Ammon's horn (tissue), 1 donor: ENCODE measurements at regions not wholly inside any gene's neighbourhood (a gene's known extent, or its start where the extent isn't known, plus 50 kb on each side); places are given as distances from the start of the nearest gene placed in this dataset.
A peak's percentile ranks its signal among the peaks of the same experiment; 100 is the strongest.
"Not testable (repeated sequence)": the region's sequence is repeated elsewhere in the genome, so short reads cannot be mapped to it uniquely, and the experiment has no call there.

Experiments used
- DNase-seq: peaks from one replicate; pipeline ENCODE4 v3.0.0-alpha.2; 2016; ENCODE audit warnings: low spot score

GRCh38 chr15:24733659-24734058, 58.1 kb downstream of the NPAP1 start:
- no peak for DNase-seq

GRCh38 chr15:24734396-24734795, 58.8 kb downstream of the NPAP1 start:
- no peak for DNase-seq

- no peak for DNase-seq
Observed at GRCh38 chr15:24745290-24745689, 69.7 kb downstream of the NPAP1 start.

GRCh38 chr15:24746094-24746493, 70.5 kb downstream of the NPAP1 start:
- no peak for DNase-seq

- DNase-seq: no peak
Observed at GRCh38 chr15:24747376-24747775, 71.8 kb downstream of the NPAP1 start.

- DNase-seq: no peak
Observed at GRCh38 chr15:24748812-24749439, 73.4 kb downstream of the NPAP1 start.

GRCh38 chr15:24752354-24752753, 76.8 kb downstream of the NPAP1 start:
- DNase-seq: no peak

- no peak for DNase-seq
Observed at GRCh38 chr15:24756101-24756500, 80.5 kb downstream of the NPAP1 start.

- DNase-seq: no peak
Observed at GRCh38 chr15:24760066-24760465, 84.5 kb downstream of the NPAP1 start.

GRCh38 chr15:24761704-24762302, 86.2 kb downstream of the NPAP1 start:
- DNase-seq: no peak

GRCh38 chr15:24763891-24764290, 88.3 kb downstream of the NPAP1 start:
- DNase-seq: no peak

- no peak for DNase-seq
Observed at GRCh38 chr15:24764375-24765171, 89.0 kb downstream of the NPAP1 start.

- DNase-seq: no peak
Observed at GRCh38 chr15:24766511-24767133, 91.0 kb downstream of the NPAP1 start.

- DNase-seq: no peak
Observed at GRCh38 chr15:24772266-24772665, 96.7 kb downstream of the NPAP1 start.

- DNase-seq: peak; percentile 64
Observed at GRCh38 chr15:24772686-24773373, 97.3 kb downstream of the NPAP1 start.

- DNase-seq: no peak
Observed at GRCh38 chr15:24777307-24777706, 101.7 kb downstream of the NPAP1 start.

GRCh38 chr15:24784506-24784905, 108.9 kb downstream of the NPAP1 start:
- no peak for DNase-seq

GRCh38 chr15:24786347-24786746, 110.8 kb downstream of the NPAP1 start:
- no peak for DNase-seq

GRCh38 chr15:24802624-24803023, 127.0 kb downstream of the NPAP1 start:
- DNase-seq: not testable (repeated sequence)

GRCh38 chr15:24819680-24820079, 135.1 kb upstream of the SNRPN start:
- DNase-seq: no peak

- peak; percentile 64 for DNase-seq
Observed at GRCh38 chr15:24823473-24823872, 131.3 kb upstream of the SNRPN start.

GRCh38 chr15:24832282-24832681, 122.5 kb upstream of the SNRPN start:
- DNase-seq: no peak
